DMS53 treated with DMSO at 0.1 percent for 48 hours (cell line): ENCODE measurements at regions not wholly inside any gene's neighbourhood (a gene's known extent, or its start where the extent isn't known, plus 50 kb on each side); places are given as distances from the start of the nearest gene placed in this dataset.
A peak's percentile ranks its signal among the peaks of the same experiment; 100 is the strongest.
"Not testable (repeated sequence)": the region's sequence is repeated elsewhere in the genome, so short reads cannot be mapped to it uniquely, and the experiment has no call there.

ENCODE experiments used
- DNase-seq: peaks from one replicate; lab custom pipeline; 2025; ENCODE audit not compliant: unreplicated experiment; lab: John Stamatoyannopoulos, UW

GRCh38 chr4:37771771-37772170 lies 54.7 kb upstream of the PGM2 start:
- no peak for DNase-seq

- DNase-seq = no peak
Measured at GRCh38 chr4:37770016-37770415, 56.5 kb upstream of the PGM2 start.

GRCh38 chr4:37769391-37769989 lies 57.0 kb upstream of the PGM2 start:
- no peak for DNase-seq

- DNase-seq = peak; percentile 60
Measured at GRCh38 chr4:37767546-37767945, 58.9 kb upstream of the PGM2 start.

GRCh38 chr4:37767019-37767418 lies 59.5 kb upstream of the PGM2 start:
- DNase-seq = no peak

- peak; percentile 98 for DNase-seq
Measured at GRCh38 chr4:37765741-37766140, 60.7 kb upstream of the PGM2 start.

- peak; percentile 94 for DNase-seq
Measured at GRCh38 chr4:37763831-37764230, 62.7 kb upstream of the PGM2 start.

- peak; percentile 39 for DNase-seq
Measured at GRCh38 chr4:37762991-37763368, 63.5 kb upstream of the PGM2 start.

GRCh38 chr4:37762294-37762990 lies 64.0 kb upstream of the PGM2 start:
- DNase-seq = peak; percentile 39

- DNase-seq = no peak
Measured at GRCh38 chr4:37760840-37761239, 65.6 kb upstream of the PGM2 start.

GRCh38 chr4:37759833-37760232 lies 66.7 kb upstream of the PGM2 start:
- no peak for DNase-seq

GRCh38 chr4:37758226-37758625 lies 68.3 kb upstream of the PGM2 start:
- no peak for DNase-seq

- DNase-seq = no peak
Measured at GRCh38 chr4:37757761-37758160, 68.7 kb upstream of the PGM2 start.

GRCh38 chr4:37757121-37757520 lies 69.4 kb upstream of the PGM2 start:
- no peak for DNase-seq

GRCh38 chr4:37754410-37755185 lies 68.4 kb upstream of the RELL1 start:
- peak; percentile 10 for DNase-seq

GRCh38 chr4:37749398-37749988 lies 63.3 kb upstream of the RELL1 start:
- DNase-seq = no peak

GRCh38 chr4:37748485-37748884 lies 62.3 kb upstream of the RELL1 start:
- DNase-seq = no peak

GRCh38 chr4:37747772-37748330 lies 61.7 kb upstream of the RELL1 start:
- no peak for DNase-seq

- DNase-seq = not testable (repeated sequence)
Measured at GRCh38 chr4:37746852-37747251, 60.7 kb upstream of the RELL1 start.

GRCh38 chr4:37745946-37746345 lies 59.8 kb upstream of the RELL1 start:
- no peak for DNase-seq

GRCh38 chr4:37742149-37742548 lies 56.0 kb upstream of the RELL1 start:
- DNase-seq = peak; percentile 2
